LHCN-M2 (cell line): ENCODE measurements at regions not wholly inside any gene's neighbourhood (a gene's known extent, or its start where the extent isn't known, plus 50 kb on each side); places are given as distances from the start of the nearest gene placed in this dataset.
"Not testable (repeated sequence)": the region's sequence is repeated elsewhere in the genome, so short reads cannot be mapped to it uniquely, and the experiment has no call there.

Experiments used
- DNase-seq: peaks from one replicate; pipeline ENCODE4 v3.0.0-alpha.2; 2012; ENCODE audit warnings: low read depth

DNA sequence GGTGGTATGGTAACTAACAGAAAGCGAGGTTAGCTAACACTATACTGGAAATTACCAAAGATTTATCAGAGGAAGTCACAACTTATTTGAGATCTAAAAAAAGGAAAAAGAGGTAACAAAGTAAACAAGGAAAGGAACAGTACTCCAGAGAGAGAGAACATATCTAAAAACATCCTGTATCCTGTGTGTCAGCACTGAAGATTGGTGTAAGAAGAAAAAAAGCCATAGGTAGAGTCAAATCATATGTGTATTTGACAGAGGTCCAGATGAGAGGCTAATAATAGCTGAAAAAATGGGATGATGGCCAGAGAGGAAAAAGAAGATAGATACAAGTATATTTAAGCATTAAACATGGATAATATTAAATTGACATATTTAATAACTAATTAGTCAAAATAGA is 802.0 kb upstream of the FAM174A start:
- not testable (repeated sequence) for DNase-seq

DNA sequence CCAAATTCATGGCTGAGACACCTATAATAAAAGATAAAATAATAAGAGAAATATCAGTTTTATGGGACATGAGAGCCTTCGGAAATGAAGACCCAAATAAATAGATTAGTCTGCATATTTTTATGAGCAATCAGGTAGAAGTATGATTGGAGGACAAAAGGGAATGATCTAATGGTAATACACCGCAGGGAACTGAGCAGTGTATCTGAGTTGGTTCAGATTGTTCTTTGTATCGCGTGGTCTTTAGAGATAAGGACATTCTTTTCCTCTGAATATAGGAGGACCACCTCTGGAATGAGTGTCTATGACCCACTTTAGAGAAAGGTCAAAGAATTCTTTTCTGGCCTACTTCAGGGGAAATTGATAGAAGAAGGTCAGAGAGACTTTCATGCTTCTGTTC is 801.8 kb upstream of the CHD1 start:
- DNase-seq: not testable (repeated sequence)

DNA sequence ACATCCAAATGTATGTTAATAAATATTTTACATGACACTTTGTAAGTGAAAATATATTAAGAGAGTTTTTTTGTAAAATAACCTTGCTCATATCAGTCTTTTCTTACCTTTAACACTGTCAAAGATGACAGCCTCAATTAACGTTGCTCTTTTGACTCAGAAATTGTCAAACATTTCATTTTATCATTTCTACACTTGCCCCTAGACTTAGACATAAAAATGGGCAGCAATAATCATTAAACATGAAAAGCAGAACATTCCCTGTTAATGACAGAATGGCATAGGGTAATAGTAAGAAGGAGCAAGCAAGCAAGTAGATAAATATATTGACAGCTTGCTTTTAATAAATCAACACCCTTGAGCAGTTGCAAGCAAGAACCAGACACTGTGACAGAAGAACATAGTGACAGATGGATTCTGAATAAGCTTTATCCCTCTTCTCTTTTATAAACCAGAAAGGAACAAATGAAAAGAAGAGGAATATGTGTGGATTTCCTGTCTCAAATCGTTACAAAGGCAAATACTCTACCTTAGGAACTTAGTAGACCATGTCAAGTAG is 796.0 kb upstream of the CHD1 start:
- no peak for DNase-seq

DNA sequence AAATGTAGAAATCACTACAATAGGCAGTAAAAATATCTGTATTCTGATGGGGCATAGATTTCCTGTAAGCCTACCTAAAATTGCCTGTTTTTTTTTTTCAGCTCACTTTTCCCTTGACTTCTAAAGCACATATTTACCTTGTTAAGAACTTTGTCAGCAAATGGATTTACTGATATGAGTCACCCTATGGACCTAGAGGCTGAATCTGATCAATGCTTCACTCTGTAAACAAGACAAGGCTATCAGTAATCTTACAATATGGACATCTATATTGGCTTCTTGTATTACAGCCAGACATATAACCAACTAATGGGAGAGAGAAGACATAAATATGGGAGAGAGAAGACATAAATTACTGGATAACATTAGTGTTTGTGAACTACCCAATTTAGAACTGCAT is 792.7 kb upstream of the CHD1 start:
- no peak for DNase-seq

DNA sequence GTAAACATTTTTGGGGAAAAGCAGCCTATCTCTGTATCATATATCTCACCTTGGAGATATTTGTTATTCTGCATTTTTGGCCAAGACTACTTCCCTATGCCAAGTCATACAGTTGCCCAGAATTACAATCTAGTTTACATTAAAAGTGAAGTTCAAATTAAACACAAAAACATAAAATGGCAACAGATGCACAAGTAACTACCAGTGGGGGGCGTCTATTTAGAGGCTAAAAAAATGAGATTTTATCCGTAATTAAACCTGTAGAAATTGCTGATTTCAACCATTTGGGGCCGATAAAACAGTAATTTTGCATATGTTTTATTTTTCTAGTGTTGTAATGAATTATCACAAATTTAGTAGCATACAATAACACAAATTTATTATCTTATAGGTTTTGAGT is 787.1 kb upstream of the CHD1 start:
- DNase-seq: no peak

DNA sequence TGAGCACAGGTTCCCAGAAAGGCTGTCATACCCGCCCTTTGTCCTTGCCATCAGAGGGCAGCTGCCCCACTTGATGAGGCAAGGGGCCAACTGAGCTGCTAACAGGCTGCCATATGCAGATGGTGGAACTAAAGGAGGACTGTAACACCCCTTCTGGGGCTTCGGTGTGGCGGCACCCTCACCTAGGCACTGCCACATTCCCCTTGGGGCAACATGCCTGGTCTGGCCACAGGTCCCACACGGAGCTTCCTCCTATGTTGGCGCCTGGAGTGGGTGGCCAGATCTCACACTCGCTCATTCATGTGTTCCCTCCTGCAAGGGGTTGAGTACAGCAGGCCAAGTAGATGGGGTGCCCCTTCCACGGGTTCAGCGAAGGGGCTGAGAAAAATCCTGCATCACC is 777.4 kb upstream of the CHD1 start:
- DNase-seq: no peak

DNA sequence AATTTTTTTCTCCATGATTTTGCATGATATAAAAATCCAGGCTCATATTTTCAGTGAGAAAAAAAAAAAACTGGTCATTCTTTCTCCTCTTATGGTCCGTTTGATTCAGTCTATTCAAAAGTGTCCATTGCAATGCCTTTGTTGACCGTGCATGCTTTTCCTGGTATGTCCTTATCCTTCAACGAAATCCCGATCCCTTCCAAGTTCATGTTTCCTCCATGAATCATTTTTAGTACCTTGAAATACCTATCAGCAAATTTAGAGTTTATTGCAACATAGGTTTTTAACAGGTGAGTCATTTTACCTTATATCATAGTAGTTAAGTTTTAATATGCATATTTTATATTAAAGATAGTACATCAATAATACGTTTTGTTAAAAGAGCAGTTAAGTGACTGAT is 773.8 kb upstream of the CHD1 start:
- DNase-seq: no peak

DNA sequence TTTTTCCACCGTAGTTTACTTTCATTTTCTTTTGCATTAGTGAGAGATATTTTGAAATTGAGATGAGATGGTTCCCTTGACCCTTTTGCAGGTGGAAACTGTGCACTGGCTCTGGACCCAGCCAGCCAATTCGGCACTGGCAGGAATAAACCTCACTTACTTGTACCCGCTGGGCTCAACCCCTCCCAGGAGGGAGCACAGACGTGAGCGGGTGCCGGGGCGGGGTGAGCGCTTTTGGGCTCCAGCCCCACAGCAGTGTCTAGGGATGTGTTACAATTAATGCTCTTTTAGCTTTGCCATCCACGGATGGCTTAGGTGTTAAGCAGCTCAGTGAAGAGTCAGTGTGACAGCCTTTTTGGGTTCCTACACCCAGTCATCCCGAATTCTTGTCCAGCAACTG is 766.1 kb upstream of the CHD1 start:
- no peak for DNase-seq

DNA sequence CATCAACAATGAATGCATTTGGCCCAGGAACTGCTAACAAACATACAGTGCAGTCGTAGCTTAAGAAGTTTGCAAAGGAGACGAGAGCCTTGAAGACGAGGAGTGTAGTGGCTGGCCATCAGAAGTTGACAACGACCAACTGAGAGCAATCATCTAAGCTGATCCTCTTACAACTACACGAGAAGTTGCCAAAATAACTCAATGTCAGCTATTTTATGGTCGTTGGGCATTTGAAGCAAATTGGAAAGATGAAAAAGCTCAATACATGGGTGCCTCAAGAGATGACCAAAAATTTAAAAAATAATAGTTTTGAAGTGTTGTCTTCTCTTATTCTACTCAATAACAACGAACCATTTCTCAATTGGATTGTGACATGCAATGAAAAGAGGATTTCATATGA is 757.7 kb upstream of the CHD1 start:
- DNase-seq: no peak

DNA sequence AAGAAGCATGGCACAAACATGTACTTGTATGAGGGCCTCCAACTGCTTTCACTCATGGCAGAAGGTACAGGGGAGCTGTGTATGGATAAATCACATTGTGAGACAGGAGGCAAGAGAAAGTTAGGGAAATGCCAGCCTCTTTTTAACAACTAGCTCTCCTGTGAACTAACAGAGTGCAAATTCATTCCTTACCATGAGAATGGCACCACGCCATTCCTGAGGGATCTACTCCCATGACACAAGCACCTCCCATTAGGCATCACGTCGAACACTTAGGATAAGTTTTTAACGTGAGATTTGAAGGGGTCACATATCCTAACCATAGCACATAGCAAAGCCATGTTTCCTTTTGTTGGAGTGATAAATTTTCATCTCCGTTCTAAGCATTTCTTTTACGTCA is 747.2 kb upstream of the CHD1 start:
- no peak for DNase-seq

DNA sequence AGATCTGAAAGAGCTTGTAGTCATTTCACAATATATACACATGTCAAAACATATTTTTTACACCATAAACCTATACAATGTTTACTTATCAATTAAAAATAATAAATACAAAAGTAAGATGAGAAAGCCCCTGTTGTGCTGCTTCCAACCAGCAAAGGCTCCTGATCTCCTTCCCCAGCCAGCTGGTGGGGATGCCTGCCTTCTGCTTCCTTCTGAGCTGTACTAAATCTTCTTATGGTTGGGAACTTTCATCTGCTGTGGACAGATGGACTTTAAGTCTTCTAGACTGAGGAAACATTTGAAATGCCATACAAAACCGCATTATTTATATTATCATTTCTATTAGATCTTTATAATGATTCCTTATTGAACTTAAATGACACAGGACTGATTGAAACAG is 745.3 kb upstream of the CHD1 start:
- no peak for DNase-seq

DNA sequence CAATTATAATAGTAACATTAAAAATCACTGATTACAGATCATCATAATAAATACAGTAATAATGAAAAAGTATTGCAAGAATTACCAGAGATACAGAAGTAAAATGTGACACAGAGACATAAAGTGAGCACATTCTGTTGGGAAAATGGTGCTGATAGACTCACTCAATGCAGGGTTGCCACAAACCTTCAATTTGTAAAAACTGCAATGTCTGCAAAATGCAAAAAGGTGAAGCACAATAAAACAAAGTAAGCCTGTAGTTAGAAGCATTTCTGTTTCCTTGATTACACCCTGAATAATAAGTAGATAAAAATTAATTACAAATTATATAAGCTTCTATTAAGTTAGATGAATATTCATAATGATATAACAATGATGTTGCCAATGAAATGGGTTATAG is 736.2 kb upstream of the CHD1 start:
- DNase-seq: no peak

DNA sequence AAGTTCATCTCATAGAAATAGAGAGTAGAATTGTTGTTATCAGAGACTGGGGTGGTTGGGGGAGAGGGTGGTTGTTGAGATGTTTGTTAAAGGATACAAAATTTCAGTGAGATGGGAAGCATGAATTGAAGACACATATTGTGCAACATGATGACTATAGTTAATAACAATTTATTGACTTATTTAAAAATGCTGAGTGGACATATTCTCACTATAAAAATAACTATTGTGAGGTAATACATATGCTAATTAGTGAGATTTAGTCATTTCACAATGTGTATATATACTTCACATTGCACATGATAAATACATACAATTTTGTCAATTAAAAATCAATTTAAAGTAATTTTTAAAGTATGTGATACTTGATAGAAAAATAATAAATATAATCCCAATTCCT is 722.5 kb upstream of the CHD1 start:
- no peak for DNase-seq

DNA sequence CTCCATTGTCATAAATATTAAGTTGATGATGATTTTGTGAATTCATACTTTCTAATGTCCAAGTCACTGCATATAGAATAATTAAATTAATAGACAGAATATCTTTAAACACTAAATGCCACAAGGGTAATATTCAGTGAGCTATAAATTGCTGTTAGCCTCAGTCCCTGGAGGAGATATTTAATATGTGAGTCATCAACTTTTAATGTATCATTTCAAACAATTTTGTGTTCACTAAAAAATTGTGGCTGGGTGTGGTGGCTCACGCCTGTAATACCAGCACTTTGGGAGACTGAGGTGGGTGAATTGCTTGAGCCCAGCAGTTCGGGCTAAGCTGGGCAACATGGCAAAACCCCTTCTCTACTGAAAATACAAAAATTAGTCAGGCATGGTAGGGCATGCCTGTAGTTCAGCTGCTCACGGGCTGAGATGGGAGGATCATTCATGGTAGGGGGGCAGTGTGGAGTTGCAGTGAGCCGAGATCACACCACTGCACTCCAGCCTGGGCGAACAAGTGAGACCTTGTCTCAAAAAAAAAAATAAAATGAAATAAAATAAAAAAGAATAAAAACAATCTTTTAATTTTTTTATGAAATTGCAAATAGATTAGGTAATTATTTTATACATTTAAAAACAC is 717.3 kb upstream of the CHD1 start:
- DNase-seq: no peak

DNA sequence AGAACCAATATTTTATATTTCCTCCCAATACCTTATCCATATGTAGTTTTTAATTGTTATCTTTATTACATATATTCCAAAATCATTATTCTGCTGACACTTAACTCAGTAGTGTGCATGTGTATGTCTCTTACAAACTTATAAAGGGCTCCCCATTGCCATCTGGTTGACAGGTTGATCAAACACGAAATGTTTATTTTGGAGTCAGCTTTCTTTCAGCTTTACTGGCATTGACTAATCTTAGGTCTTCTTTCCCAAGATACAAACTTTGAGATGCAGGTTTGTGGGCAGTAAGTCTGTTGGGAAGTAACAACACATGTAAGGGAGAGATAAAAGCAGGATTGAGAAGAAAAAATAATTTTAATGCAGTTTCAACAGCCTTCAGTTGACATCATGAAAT is 716.0 kb upstream of the CHD1 start:
- DNase-seq: no peak

DNA sequence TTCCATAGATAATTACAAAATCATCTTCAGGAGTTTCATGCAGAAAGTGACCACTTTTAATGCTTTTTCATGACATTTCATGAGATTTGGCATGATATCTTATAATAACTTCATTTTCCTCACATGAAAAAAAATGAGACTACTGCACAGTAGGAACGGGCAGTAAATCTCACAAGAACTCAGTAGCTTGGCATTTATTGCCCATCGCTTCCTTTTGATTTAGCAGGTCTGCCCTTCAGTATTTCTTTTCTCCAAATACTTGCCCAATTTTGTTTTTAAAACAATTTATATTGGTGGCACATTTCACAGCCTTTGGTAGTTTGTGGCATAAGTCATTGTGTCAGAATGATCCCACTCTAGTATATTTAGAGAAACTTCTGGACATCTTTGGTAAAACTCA is 711.8 kb upstream of the CHD1 start:
- no peak for DNase-seq

DNA sequence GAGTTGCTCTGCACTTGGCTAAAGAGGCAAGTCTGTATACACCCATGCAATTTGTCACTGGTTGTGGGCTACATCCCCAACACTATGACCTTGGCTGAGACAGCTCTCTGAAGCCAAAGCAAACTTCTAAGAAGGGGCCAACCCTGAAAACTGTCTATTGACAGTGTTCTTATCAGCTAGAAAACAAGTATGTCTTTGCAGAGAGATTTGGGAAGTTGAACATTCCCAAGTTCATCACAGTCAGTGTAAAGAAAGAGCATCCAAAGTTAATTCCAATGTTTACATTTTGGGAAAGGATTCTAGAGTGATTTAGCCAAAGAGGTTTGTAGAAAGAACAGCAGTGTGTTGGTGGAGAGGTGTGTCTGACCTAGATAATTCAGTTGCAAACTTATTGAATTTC is 711.1 kb upstream of the CHD1 start:
- DNase-seq: no peak

DNA sequence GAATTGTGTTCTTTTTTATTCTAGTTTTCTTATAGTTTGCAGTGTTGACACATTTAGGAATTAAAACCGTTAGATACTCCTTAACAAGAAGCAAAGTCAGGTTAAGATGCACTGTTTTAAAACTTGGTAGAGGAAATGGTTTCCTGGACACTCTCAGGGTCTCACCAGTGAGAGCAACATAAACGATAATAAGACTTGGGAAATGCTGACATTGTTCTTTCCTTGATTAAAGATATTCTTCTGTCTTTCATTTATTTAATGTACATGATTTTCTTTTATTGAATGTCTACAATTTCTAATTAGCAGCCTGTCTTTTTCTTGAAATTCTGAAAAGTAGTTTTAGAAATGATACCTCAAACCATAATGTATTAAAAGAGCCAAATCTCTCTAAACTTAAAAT is 707.9 kb upstream of the CHD1 start:
- DNase-seq: no peak

DNA sequence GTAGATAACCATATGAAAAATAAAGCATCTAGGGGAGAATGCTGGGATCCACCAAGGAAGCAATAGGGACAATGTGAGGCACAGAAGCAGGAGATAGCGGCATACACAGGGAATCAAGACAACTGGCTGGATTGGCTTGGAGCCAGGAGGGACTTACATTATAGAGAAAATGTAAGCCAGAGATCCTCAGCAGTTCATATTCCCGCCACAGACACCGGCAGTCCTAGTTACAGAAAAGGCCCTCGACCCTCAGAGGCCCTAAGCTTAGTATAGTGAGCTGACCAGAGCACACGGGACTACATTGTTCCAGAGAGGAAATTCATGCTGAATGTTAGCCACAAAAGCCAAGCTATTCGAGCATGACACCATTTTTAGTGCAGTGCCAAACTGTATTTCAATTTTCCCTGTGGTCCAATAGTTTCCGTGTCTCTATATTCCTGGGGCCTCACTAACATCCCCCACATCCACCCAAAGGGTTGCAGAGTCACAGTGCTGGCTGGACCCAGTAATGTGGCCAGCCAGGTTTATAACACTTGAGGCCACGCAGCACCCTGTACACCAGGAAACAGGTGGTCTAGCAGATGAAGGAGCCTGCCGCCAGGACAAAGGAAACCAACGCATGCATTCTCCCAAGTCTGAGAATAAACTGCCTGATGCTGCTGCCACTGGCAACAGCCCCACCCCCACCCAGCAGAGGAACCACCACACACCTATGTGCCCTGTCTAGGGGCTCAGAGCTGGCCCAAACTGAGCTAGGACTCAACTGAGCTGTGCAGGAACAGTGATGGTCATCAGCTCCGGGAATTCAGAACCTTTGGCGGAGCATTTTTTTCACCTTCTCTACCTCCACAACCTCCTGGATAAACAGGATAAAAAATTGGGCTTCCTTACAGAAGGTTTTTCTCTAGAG is 693.2 kb upstream of the CHD1 start:
- DNase-seq: no peak

DNA sequence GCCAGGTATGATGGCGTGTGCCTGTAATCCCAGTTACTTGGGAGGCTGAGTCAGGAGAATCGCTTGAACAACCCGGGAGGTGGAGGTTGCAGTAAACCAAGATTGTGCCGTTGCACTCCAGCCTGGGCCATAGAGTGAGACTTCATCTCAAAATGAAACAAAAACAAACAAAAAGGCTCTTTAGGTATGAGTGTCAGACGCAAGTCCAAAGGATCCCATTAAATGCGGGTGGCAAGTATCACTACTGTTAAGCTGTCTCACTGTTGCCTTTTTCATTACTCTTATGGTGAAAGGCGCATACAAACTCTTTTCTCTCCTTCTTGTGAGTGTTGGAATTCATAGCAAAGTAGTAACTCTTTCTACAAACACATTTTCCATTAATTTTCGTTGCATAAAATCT is 688.5 kb upstream of the CHD1 start:
- DNase-seq: no peak

DNA sequence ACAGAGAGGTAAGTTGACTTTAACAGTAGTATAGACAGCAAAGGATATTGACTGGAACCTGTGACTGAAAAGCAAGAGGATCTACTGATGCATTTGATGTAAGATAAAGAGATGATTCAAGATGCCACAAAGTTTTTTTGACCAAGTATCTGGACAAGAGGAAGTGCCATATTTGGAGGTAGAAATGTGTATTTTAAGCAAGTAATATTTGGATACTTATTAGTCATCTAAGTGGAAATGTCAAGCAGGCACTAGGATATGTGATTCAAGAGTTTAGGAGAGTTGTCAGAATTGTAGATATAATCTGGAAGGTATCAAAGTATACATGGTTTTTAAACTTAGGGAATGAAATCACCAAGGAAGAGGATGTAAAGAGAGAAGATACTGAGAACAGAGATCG is 686.1 kb upstream of the CHD1 start:
- no peak for DNase-seq

DNA sequence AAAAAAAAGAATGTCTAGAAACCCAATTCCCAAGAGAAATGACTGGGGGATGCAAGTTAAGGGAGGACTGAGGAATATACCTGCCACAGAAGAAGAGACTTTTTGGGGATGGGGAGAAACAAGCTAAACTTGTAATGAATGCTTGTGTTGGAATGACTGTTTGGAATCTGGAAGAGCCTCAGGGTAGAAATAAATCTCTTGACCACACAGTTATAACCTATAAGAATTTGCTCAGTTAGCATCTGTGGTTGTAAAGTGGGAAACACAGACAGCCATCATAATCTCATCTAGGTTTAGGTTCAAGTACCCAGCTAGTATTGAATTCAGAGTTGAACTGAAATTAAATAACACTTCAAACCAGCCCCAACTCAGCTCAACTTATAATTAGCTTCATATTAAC is 678.3 kb upstream of the CHD1 start:
- DNase-seq: no peak

DNA sequence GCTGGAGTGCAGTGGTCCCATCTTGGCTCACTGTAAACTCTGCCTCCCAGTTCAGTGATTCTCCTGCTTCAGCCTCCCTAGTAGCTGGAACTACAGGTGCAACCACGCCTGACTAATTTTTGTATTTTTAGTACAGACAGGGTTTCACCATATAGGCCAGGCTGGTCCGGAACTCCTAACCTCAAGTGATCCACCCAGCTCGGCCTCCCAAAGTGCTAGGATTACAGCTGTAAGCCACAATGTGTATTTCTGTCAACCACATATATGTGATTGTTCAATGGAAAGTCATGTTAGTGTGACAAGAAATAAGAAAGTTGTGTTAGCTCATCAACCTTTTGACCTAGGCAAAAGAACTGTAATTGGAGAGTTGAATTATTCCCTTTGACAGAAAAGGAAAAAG is 677.1 kb upstream of the CHD1 start:
- no peak for DNase-seq
